ENCODE measurements at regions not wholly inside any gene's neighbourhood (a gene's known extent, or its start where the extent isn't known, plus 50 kb on each side); places are given as distances from the start of the nearest gene placed in this dataset.

DNA sequence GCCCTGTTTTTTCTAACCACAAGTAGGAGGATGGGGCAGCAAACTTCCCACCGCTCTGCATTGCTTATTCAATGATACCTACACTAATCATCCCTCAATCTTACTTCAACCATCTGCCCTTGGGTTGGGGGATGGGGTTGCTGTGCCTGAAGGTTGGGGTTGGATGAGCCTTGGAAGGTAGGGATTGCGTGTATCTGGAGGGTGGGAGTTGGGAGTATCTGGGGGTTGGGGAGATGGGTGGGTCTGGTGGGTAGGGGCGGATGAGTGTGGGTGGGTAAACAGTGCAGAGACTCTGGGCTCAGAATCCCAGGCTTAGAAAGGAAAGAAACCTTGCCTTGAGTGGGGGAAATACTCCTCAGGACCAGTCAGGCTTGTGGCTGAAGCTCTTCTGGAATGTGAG, 467.4 kb downstream of the DIRAS2 start:
- TF ChIP-seq, protein P1, sequence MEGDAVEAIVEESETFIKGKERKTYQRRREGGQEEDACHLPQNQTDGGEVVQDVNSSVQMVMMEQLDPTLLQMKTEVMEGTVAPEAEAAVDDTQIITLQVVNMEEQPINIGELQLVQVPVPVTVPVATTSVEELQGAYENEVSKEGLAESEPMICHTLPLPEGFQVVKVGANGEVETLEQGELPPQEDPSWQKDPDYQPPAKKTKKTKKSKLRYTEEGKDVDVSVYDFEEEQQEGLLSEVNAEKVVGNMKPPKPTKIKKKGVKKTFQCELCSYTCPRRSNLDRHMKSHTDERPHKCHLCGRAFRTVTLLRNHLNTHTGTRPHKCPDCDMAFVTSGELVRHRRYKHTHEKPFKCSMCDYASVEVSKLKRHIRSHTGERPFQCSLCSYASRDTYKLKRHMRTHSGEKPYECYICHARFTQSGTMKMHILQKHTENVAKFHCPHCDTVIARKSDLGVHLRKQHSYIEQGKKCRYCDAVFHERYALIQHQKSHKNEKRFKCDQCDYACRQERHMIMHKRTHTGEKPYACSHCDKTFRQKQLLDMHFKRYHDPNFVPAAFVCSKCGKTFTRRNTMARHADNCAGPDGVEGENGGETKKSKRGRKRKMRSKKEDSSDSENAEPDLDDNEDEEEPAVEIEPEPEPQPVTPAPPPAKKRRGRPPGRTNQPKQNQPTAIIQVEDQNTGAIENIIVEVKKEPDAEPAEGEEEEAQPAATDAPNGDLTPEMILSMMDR (IDR thresholded peaks at IDR 0.05; ENCODE audit: insufficient read depth, low read length, poor library complexity, severe bottlenecking) = no peak
- TF ChIP-seq EZH2phosphoT487 (conservative IDR thresholded peaks at IDR 0.05; ENCODE audit: low read length) = no peak

Measured in SU-DHL-6 (cell line).